Erythroblast (primary cell): ENCODE measurements at regions not wholly inside any gene's neighbourhood (a gene's known extent, or its start where the extent isn't known, plus 50 kb on each side); places are given as distances from the start of the nearest gene placed in this dataset.

Experiments
- GATA1 ChIP-seq: IDR thresholded peaks from 2 replicates; pipeline ENCODE4 v1.6.1; 2011; ENCODE audit warnings: low read depth, mild to moderate bottlenecking, control low read depth, low read length, moderate library complexity
- POLR2A ChIP-seq: IDR thresholded peaks from 2 replicates; pipeline ENCODE4 v1.6.1; 2011; ENCODE audit warnings: mild to moderate bottlenecking, low read length

DNA sequence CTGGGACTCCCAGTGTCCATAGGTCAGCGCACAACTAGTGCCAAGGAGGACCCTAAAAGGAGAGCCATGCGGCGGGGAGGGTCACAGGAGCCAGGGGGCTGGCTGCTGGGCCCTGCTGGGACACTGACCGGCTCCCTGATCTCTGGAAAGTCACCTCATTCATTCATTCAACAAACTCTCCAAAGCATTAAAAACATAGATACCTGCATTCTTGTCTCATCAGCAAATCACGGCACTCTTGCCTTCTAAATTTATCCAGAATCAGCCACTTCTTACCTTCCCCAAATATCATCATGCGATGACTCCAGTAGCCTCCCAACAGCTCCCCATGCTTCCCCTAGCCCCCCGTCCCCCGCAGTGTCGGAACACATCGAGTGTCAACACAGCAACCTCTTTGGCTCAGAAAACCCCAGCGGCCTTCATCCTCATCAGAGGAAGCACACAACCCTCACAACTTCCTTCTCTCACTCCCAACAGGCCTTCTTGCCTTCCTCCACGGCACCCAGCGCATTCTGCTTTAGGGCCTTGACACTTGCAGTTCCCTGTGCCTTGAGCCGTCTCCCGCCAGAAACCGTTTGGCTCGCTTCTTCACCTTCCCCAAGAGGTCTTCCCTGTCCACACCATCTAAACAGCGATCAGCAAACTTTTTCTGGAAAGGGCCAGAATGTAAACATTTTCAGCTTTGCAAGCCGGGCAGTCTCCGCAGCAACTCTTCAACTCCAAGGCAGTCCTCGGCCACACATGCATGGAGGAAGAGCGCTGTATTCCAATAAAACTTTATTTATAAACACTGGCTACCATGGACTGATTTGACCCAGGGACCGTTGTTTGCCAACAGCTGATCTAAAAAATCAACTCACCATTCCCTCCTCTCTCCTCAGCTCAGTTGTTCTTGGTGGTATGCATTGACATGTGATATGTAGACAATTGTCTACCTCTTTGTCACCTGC, 119.5 kb upstream of the TNRC6C start:
- TF ChIP-seq POLR2A = no peak
- no peak for TF ChIP-seq GATA1
